Superior temporal gyrus (tissue), 1 donor: ENCODE measurements at regions not wholly inside any gene's neighbourhood (a gene's known extent, or its start where the extent isn't known, plus 50 kb on each side); places are given as distances from the start of the nearest gene placed in this dataset.

Experiments
- DNase-seq: peaks from one replicate; pipeline ENCODE4 v3.0.0-alpha.2; 2016; ENCODE audit errors: extremely low spot score

GRCh38 chr14:85412756-85413155, 117.2 kb upstream of the FLRT2 start:
- no peak for DNase-seq

DNA sequence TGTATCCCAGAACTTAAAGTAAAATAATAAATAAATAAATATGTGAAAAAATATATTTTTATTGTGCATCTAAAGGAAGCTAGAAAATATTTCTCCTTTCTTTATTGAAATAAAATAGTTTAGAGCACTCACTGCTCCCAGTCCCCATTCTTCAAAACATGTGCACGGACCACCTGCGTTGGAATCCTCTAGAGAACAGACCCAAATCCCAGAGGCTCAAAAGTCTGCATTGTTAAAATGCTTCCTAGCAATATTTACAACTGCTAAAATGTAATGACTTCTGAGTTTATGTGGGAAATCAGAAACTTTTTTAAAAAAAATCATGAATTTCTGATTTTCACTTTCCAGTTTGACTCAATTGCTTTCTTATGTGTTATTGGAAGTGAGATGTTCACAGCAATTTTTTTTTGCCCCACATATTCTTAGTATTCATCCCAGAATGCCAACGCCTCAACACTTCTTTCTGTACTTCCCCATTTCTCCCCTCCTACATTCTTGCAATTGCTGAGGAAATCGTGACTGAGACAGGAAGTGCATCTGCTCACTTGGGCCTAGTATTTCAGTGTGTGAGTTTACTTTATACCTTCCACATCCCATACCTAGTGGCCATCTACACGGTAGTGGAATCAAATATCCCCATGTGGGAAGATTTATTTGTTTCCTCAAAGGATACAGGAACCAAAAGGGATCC, 116.0 kb upstream of the FLRT2 start:
- DNase-seq: no peak

GRCh38 chr14:85415015-85415712, 114.8 kb upstream of the FLRT2 start:
- DNase-seq: no peak

GRCh38 chr14:85416771-85417170, 113.2 kb upstream of the FLRT2 start:
- DNase-seq: no peak

- no peak for DNase-seq
These were observed 112.5 kb upstream of the FLRT2 start for GRCh38 chr14:85417396-85417795.

DNA sequence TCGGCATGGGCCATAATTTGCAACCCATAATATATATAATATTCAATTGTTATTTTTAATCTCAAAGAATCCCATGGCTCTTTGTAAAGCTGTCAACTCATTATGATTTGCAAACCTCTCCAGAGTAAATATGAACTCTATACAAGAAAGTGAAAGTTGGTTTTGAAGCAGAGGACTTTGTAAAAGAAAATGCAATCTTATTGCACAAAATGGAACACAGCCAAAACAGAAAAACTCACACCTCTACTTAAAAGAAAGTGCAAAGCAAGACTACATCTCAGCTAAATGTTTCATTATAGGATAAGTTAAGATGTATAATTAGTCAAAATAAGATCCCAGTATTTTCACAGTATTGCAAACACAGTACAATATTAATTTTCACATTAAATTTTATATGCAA, 111.2 kb upstream of the FLRT2 start:
- no peak for DNase-seq

GRCh38 chr14:85420278-85420677, 109.7 kb upstream of the FLRT2 start:
- no peak for DNase-seq

DNA sequence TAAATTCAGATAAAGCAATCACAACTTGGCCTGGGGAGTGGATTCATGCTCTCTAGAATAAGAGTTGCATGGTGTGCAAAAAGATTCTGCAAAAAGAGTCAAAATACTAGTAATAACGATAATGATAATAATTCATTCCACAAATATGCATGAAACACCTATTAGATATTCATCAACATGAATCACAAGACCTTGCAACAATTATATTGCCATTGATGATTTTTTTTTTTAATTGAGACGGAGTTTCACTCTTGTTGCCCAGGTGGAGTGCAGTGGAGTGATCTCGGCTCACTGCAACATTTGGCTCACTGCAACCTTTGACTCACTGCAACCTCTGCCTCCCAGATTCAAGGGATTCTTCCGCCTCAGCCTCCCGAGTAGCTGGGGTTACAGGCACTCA, 109.2 kb upstream of the FLRT2 start:
- DNase-seq: no peak

DNA sequence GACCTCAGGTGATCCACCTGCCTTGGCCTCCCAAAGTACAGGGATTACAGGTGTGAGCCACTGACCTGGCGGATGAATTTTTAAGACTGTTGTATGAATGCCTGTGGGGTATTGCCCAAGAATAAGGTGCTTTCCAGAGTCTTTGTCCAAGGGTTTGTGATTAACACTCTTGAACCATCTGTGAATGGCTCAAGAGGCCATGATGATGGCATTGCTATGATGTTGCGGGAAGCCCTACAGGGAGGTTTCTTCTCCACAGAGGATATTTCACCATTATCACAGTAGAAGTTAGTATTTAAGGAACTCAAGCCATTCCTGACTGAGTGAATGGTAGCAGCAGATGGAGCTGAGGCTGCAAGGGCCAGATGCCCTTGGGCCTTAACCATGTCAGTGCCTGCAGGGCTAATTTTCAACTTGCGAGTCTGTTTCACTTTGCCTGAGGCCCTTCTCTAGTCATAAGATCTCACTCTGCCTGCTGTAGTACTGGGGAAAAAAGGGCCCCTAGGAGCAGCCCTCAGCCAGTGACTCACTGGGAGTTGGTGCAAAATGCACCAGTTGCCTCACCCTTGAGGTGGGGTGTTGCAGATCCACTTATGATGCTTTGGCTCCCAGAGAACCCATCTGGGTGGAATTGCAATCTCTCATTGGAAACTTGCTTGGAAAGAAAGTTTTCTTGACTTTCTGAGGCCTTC, 108.6 kb upstream of the FLRT2 start:
- DNase-seq: no peak

- no peak for DNase-seq
These were observed 106.1 kb upstream of the FLRT2 start for GRCh38 chr14:85423889-85424288.

DNA sequence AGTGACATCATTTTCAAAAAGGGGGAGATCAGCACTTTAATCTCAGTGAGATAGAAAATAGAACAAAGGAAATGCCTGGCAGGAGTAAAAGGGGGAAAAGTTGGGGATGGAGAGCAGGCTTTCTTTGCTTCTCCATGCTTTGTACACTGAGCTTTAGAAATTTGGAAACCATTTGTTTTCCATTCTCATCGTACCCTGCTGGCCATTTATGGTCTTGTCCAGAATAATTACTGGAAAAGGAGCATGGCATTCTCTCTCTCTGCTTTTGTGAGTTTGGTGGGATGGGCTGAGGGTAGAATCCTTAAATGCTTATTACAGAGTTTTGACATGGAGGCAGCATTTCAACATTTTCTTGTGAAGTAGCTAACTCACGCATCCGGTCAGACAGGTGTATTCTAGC, 104.4 kb upstream of the FLRT2 start:
- DNase-seq: no peak

DNA sequence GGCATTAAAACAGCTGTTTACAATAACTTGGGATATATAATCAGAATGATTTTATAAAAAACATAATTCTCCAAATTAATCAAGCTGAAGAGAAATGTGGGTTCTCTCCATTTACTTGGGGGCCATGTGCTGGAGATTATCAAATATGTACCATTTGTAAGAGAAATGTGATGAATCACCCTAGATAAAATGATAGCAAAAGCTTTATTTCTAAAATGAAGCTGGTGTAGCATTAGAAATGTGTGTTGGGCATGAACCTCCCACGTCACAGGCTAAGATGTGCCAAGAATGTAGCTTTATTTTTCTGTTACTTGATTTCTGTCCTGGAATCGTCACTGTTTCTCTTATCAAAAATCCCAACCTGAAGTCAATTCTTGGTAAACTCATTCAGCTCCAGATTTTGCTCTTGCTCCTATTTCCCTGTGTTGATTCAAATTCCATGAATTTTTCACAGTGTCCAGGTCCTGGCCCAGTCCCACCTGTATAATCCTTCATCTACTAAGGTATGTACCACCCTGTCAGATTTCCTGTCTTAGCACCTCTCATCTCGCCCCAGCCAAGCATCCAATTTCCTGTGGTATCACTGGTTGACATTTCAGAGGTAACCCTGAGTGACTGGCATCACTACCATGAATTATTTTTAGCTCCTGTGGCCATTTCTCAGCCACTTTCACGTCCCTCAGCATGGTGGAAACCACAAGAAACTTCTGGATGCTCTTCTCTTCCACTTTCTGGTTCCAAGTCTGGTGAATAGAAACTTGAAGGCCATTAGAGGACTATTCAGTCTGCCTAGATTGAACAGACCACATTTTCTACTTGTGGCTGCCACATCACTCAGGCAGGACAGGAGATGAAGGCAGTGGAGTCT, 103.6 kb upstream of the FLRT2 start:
- DNase-seq: no peak

- no peak for DNase-seq
These were observed 101.0 kb upstream of the FLRT2 start for GRCh38 chr14:85428926-85429325.

DNA sequence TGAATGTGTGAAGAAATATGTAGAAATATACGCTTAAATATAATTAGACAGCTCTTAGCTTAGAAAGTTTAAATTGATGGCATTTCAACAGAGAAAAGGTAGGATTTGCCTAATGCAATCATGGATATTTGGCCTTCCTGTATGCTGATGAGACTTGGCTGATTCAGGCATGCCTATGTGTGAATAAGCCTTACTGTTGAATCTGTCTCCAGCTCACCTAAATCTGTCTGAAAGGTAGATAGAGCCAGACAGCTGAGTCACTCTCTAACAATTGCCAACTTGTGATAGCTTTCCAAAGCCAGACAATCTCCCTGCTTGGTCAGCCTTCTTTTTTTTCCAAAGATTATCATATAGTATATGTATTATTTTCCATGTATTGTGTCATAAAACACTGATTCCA, 92.8 kb upstream of the FLRT2 start:
- no peak for DNase-seq

GRCh38 chr14:85438001-85438400, 91.9 kb upstream of the FLRT2 start:
- DNase-seq: no peak

GRCh38 chr14:85438481-85438942, 91.4 kb upstream of the FLRT2 start:
- no peak for DNase-seq

GRCh38 chr14:85439696-85440328, 90.1 kb upstream of the FLRT2 start:
- no peak for DNase-seq

- DNase-seq: no peak
These were observed 87.9 kb upstream of the FLRT2 start for GRCh38 chr14:85441909-85442643.

DNA sequence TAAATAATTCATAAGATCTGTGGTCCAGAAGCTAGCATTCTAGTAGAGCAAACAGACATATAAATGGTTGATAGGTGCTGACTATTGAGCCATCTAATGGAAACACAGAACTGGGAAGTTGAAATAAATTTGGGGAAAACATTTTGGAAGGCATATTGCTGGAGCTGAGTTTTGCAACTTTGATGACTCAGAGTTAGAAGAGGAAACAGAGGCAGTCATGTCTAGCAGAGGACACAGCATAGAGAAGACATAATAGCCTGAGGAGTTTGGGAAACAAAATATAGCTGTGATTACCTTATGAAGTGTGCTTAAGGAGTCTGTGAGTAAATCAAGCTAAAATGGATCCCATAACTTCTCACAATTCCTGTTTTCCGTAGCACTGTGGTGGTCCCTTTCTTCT, 86.9 kb upstream of the FLRT2 start:
- no peak for DNase-seq

DNA sequence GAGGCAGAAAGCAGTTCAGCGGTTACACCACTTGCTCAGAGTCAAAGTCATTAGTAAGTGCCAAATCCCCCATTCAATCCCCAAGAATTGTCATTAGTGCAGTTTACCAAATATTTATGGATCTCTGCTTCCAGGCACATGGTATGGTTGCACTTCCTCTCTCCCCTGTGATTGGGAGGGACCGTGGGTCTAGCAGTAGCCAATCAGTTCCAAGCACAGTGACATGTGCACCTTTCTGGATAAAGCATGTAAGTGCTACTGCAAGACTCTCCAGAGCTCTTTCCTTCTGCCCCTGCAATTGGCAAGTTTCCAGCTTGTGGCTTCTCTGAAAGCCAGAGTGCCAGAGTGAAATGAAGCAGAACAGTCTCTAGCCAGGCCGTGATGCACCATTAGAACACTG, 85.3 kb upstream of the FLRT2 start:
- no peak for DNase-seq
